PFSK-1 (cell line): ENCODE measurements at regions not wholly inside any gene's neighbourhood (a gene's known extent, or its start where the extent isn't known, plus 50 kb on each side); places are given as distances from the start of the nearest gene placed in this dataset.

Experiments used
- POLR2AphosphoS5 ChIP-seq: IDR thresholded peaks from 2 replicates; pipeline ENCODE4 v1.6.1; 2012; ENCODE audit warnings: low read depth, mild to moderate bottlenecking, control low read depth, low read length, moderate library complexity
- REST ChIP-seq, 2 experiments: IDR thresholded peaks; 2 replicates each; pipeline versions ENCODE4 v1.6.1 to v1.8.0; 2011 to 2012; ENCODE audit warnings: low read depth in 2 of 2, low read length in 2 of 2, control low read depth in 1 of 2, inconsistent platforms in 1 of 2, mild to moderate bottlenecking in 1 of 2, moderate library complexity in 1 of 2; ENCODE audit not compliant: insufficient read depth in 1 of 2
- TAF1 ChIP-seq: IDR thresholded peaks from 2 replicates; pipeline ENCODE4 v1.6.1; 2012; ENCODE audit warnings: low read length, control low read depth, borderline replicate concordance; ENCODE audit not compliant: insufficient read depth

GRCh38 chr11:29255401-29255800, 761.4 kb downstream of the KCNA4 start:
- TF ChIP-seq POLR2AphosphoS5 (no peak), REST (IDR thresholded peaks at IDR 0.05; ENCODE audit: insufficient read depth in 1 of 2, low read depth in 2 of 2, low read length in 2 of 2) (no peak), TAF1 (no peak)
